ENCODE measurements at regions not wholly inside any gene's neighbourhood (a gene's known extent, or its start where the extent isn't known, plus 50 kb on each side); places are given as distances from the start of the nearest gene placed in this dataset.
"Not testable (repeated sequence)": the region's sequence is repeated elsewhere in the genome, so short reads cannot be mapped to it uniquely, and the experiment has no call there.

DNA sequence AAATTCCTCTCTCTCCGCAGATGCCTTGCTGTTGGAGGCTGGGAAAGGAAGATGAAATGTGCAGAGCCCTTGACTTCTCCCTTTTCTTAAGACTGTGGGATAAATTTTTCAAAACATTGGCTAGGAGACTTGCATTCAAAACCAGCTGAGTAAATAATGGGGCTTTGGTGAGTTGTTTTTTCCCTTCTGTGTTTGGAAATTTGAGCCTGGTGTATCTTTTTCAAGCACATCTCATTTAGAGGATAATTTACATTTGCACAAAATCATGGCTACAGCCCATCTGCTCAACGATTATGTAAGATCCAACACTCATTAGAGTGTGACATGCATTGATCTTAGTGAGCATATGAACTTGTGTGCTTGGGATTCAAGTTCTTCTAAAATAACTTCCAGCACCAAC is 112.1 kb upstream of the ATP8B1 start:
- peak; percentile 82 for DNase-seq

DNA sequence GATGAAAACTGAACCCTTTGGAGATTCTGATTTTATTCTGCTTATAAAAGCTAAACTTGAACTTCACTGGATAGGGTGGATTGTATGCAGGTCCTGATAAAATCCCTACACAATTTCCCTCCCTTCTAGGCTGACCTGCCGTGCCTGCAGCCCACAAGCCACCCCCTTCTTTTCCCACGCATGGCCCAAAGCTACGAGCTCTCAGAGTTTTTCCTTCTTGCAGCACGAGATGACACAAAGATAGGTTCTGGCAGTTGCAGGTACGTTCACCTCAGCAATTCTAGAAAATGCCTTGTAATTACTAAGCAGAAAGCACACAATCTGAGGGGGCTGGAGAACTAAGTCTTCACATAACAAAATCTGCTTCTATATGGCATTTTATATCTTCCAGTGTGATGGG is 110.6 kb upstream of the ATP8B1 start:
- no peak for DNase-seq

DNA sequence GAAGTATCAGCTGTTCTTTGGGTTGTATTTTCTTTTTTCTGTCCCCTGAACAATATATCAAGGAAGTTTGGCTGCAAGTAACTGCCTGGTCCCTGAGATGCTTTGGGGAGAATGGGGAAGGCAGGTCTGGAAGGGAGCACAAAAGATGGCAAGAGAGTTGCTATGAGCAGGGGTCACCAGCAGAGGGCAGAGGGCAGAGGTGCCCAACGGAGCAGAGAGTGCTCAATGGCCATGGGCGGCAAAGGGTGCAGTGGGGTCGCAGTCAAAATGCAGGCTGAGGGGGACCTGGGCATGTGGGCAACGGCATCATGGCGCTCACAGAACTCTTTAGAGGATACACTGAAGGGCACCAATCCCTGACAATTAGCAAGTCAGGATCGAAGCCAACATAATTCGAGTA is 107.7 kb upstream of the ATP8B1 start:
- no peak for DNase-seq

DNA sequence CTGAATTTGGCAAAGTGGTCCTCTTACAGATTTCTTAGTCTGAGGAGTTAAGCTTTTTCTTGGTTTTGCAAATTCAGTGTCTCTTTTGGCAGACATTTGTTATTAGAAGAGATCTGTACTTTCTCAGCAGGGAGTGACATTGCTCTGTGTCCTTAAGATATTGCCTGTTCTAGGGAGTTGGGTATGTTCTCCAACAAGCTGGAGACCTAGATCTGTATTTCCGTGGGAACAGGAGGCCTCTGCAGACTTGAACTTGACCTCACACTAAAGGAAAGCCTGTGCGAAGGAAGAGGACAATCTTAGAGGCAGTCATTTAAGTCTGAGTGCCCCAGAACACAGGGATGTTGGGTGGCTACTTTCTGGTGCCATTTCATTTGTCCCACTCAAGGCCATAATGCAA is 107.0 kb upstream of the ATP8B1 start:
- no peak for DNase-seq

DNA sequence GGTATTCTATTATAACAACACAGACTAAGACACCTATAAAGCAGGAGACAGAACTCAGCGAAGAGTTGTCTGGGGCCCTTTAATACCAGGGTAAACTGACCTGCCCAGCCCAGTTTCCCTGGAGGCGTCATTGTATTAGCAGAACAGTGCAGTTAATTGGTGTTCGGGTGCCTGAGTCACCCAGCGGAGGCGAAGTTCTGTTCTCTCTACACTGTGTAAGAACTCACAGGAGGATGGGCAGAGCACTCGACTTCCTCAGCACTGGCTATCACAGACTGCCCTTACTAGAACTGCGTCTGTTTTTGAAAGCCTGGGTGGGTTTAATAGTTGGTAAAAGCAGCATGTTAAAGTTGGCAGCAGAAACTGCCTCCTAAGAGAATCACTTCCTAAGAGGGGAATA is 106.5 kb upstream of the ATP8B1 start:
- DNase-seq = no peak

DNA sequence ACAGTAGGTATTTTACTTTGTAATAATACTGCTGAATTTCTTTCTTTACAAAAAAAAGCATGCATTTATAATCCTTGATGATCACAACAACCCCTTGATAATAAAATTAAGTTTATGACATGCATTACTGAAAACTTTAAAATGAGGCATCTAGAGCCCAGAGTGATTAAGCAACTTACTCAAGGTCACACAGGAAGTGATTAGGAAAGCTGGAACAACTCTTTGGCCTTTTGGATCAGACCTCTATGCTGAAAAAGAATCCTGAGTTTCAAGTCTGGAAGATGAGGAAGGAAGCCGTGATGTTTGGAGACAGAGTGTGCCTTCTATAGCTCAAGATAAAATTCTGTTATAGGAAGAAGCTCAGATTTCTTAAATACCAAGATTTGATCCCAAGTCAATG is 105.0 kb upstream of the ATP8B1 start:
- no peak for DNase-seq

DNA sequence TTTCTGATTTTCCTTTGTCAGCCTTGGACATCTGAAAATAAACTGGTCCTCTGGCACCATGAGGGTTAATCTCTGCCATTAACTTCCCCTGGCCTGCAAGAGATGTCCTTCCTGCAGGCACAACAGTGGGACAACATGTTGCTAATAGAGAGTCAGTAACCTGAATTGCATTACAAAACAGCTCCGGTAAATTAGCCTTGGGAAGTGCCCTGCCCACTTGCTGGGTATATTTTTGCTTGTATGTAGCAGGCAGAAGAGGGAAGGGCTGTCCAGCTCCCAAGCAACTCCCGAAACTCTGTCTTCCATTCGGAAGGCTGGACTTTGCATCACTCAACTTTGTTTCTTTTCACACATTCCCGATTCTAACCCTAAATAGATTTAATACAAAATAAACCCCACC is 104.4 kb upstream of the ATP8B1 start:
- DNase-seq = no peak

DNA sequence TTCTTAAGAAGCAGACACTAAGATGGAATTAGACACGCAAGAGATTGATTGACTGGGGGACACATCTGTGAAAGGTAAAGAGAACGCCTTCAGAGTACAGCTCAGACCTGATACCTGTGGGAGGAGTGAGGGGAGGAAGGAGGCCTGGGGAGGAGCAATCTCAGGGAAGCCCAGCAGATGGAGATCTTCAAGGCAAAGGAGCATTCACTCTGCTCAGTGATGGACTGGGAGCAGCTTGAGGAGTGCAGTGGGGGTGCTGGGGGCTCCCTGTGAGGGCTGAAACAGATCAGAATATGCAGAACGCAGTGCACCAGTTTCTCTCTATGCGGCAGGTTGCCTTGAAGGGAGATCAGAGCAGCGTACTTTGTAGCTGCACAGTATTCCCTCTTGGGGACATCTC is 103.7 kb upstream of the ATP8B1 start:
- no peak for DNase-seq

DNA sequence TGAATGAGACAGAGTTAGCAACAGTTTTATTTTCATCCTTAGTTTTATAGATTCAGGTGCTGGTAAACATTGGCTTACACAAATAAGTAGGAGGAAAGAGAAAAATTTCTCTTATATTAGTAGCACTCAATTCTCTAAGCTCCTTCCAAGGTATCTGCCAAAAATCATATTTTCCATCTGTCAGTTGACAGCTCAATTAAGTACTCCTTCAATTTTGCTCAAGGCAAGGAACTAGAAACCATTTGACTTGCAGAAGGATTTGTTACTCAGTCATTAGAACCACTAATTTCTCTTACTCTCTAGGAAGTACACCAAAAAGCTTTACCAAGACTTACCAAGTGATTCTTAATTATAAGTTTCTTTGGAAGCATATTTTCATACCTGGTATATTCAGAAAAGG is 101.4 kb upstream of the ATP8B1 start:
- DNase-seq = no peak

DNA sequence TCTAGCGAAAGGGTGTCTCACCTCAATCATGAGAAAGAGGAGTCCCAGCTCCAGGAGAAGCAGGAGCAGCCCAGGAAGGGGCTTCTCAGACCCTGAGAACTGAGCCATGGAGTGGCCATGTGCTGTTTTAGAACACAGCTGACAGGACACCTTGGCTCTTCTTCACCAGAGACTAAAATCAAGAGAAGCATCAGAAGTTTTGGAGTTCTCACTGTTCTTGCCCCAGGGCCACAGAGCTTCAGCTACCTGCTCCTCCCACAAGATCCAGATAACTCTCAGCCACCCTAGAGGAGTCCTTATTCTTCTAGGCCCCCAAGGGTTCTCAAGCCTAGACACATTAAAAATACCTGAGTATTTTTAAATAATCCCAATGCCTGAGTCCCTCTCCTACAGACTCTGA is 99.6 kb upstream of the ATP8B1 start:
- no peak for DNase-seq

DNA sequence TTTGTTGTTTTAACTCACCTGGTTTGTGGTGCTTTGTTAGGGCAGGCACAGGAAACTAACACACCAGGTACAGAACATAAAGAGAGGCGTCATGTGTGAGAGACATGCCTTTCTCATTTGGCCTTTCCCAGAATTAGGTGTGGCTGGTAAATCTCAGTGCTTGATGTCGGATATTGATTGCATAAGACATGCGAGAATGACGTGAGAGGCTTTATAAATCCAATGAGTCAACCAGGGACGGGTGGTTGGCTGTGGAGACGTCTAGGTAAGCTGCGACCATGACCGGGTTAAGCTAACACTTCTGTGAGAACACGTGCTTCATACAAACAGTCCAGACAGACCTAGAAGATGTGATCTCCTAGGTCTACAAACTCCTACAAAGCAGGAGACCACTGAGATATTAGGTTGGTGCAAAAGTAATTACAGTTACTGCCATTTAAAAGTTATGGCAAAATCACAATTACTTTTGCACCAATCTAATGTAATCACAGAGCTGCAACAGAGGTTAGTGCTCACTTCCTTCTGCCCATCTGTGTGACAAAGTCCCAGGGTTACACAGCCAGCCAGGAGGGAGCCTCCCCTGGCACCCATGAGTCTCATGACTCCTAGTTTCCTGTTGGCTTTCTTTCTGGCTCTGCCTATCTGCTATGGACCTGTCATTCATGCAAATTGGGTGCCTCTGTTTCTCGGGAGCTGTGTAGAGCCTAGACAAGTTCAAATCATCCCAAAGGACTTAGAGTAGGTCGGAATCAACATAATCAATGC is 98.9 kb upstream of the ATP8B1 start:
- DNase-seq = no peak

DNA sequence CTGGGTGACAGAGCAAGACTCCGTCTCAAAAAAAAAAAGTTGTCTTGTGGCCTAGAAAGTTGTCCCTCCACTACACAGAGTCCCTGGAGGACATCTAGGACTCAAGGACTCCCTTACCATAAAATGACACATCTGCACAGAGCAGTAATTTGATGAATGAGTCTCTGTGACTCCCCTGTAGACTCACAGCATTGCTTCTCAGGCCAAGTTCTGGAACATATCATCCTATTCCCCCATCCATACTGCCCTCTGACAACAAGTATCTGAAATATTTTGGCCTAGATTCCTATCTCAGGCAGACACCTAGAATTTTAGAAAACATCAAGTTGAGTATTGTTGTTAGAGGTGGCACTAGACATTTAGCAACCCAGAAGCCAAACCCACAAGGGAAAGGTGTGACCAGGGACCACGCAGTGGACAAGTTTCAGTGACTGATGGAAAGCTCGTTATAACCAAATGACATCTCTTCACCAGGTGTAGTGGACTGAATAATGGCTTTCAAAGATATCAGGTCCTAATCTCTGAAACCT is 97.9 kb upstream of the ATP8B1 start:
- DNase-seq = no peak

DNA sequence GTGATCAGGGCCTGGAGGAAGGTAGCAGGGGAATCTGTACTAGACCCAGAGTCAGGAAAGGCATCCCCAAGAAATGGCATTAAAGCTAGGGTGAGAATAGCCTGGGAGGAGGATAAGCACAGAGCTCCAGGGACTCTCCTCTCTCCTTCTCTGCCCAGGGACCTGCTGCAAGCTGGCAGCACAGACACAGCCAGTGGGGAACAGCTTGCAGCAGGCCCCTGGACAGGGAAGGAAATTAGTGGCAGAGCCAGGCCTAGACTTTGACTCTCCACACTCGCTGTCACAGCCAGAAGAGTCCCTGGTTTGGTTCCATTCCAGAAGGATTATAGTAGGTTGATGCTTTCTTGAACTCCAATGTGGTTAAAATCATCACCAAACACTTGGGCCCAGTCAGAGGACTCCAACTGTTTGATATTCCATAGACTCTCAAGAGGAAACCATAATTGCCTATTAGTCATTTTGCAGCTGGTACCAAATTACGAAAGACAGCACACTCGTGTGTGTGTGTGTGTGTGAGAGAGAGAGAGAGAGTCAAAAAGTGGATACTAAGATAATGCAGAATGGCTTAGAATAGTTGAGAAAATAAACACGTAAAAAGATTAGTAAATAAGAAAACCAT is 95.5 kb upstream of the ATP8B1 start:
- DNase-seq = no peak

DNA sequence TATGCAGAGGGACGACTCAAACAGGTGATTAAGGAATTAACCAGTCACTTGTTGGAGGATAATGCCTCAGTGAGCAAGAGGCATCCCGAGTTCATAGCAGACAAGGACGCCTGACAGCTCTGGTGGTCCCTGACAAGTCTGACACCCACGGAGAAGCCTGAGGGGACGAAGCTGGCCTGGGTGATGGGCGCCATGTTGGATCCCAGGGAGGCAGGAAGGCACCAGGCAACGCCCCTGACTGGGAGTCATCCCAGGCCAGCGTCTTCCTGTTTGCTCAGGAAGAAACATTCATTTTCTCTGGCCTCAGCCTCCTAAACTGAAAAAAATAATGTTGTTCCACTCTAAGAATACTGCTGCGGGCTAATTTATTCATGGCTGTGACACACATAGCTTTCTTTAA is 92.1 kb upstream of the ATP8B1 start:
- no peak for DNase-seq

DNA sequence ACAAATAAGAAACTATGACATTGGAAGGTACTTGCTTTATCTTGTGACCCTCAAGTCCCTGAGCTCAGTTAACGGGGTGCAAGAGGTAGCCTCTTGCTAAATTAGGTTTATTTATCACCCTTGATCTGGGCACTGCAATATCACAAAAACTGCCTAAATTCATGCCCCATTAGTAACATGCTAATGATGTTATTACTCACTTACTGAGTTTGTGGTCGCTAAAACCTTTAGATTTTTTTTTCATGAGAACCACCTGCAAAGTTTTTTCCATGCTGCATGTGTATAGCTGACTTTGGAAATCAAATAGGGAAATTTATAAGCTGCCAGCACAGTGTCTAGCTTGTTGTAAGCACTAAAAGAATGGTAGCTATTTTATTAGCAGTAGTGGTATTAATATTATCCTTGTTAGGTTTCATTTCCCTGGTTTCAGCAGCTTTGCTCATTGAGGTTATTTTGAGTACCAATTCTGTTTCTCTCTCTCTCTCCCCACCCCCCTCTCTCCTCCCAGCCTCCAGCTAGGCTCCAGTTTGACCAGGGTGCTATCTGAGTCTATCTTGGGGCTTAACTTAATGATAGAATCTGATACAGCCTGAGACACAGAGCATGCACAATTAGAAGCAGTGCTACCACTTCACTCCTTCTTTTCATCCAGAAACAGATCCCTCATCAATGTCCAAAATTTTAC is 88.7 kb upstream of the ATP8B1 start:
- DNase-seq = no peak

DNA sequence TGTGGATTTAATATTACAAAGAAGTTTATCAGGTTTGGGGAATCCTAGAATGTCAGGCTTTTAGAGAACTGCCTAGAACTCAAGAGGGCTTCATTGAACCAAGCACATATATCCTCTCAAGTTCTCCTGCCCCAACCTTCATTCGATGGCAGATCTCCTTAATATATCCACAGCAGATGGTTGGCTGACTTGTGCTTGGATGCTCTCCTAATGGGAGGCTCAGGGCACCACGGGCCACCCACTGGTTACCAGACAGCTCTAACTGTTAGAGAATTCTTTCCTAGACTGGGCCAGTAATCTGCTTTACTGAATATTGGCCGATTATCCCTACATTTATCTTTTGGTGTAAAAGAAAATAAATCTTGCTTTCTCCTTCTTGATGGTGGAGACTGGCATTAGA is 87.2 kb upstream of the ATP8B1 start:
- no peak for DNase-seq

DNA sequence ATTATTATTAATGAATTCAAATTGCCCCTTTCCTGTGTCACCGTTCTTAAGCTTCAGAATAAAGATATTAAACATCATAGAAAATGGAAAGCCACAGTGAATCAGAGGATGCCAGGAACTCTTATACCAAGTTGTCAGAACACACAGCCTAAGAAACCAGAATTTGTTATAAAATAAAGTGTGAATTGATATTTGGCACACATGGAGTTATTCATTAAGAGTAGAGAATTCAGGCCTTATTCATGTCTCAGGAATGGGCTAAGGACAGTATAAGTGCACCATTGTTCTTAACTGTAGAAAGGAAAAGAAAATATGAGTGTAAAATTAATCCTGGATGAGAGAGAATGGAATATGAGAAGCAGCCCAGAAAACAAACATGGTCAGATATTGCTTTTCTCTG is 86.7 kb upstream of the ATP8B1 start:
- no peak for DNase-seq

DNA sequence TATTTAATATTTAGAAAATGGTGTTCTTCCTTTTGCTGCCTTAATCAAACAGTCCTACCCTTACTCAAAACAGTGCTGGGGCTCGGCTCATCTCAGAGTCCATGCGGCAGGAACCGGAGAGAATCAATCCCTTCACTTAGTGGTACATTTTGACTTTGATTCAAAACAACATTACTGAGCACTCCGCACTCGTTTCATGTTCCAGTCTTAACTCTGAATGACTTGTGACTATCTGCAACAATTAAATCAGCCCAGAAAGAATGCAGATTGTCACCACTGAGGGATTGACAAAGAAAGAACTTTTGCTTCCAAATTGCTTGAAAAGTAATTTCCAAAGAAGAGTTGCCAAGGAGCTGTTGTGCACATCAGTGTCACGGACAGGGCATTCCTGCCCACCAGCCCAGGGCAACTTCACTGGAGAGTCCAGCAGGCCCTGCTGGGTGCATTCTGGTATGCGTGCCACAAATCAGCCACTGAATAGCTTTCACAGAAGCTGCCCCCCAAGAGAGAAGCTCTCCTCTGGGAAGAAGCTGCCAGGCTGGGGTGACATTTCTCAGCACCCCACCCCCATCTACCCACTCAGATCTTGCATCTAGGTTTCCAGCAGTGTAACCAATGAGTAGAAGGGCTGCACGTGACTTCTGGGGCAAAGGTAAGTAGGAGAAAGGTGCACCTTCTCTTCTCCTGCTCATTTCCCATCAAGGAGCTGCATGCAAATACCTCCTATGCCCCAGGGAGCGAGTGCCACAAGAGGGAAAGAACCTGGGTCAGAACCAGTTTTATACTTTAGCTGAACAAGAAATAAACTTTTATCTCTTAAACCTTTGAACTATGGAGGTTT is 84.6 kb upstream of the ATP8B1 start:
- no peak for DNase-seq

DNA sequence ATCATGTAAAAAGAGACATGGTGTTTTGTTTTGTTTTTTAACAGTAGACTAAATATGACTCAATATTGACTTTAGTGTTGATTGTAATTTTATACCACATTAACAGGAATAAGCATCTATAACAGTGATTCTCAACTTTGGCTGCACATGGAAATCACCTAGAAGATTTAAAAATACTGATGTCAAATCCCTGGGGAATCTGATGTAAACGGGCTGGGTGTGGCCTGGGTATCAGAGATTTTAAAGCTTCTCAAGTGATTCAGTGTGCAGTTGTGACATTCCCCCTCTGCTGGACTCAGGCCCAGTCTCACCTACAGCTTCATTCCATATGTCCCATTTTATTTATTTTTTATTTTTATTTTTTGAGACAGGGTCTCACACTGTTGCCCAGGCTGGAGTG is 82.8 kb upstream of the ATP8B1 start:
- DNase-seq = no peak

DNA sequence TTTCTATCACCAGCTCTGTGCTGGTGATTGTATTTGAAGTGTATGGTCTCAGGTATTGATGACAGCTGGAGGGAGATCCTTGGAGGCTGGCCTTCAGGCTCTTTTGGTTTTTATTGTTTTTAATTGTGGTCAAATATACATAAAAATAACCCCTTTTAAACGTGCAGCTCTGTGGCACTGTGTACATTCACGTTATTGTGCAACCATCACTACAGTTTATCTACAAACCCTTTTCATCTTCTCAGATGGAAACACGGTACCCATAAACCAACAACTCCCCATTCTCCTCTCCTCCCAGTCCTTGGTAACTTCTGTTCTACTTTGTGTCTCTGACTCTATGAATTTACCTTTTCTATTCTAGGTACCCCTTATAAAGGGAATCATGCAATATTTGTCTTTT is 79.3 kb upstream of the ATP8B1 start:
- DNase-seq = no peak

DNA sequence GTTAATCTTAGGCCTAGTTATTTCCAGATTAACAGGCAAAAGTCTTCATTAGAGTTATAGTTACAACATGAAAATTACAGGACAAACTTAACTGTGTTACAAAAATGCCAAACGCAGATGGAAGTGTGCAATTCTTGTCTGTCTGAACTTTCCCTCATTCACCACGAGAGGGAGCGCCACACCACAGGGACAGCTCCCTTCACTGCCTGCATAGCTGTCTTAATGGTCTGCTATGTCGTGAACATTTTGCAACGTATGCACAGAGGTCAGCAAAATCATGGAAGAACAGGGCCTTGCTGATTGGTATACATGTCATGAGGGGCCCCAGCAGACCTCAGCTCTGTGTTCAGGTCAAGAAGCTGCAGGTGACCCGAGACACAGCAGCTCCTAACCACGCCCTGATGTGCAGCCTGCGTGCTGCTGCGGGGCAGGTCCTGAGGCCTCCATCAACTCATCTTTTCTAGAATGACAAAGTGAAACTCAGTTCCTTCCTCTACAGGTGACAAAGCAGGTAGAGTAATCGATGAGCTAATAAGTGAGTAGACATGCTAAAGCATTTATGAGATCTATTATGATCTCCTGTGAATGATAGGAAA is 78.8 kb upstream of the ATP8B1 start:
- peak; percentile 50 for DNase-seq

DNA sequence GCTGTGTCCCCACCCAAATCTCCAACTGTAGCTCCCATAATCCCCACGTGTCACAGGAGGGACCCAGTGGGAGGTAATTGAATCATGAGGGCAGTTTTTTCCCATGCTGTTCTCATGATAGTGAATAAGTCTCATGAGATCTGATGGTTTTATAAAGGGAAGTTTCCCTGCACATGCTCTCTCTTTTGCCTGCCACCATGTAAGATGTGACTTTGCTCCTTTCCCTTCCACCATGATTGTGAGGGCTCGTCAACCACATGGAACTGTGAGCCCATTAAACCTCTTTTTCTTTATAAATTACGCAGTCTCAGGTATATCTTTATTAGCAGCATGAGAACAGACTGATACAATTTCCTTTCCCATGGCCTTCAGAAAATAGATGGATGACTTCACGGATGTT is 76.8 kb upstream of the ATP8B1 start:
- not testable (repeated sequence) for DNase-seq

DNA sequence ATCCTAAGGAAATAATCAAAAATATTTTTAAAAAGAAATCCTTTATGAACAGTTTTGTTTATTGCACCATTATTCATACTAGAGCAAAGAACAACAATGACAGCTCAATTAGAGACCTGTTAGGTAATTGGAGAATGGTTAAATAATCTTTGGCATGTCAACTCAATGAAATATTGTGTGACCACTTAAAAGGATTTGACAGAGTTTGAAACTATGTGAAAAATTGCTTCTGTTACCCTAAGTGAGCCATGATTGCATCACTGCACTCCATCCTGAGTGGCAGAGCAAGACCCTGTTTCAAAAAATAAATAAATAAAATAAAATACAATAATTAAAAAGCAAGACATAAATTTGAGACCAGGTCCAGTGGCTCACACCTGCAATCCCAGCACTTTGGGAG is 66.1 kb upstream of the ATP8B1 start:
- DNase-seq = no peak
